GM12878 (cell line): ENCODE measurements at regions not wholly inside any gene's neighbourhood (a gene's known extent, or its start where the extent isn't known, plus 50 kb on each side); places are given as distances from the start of the nearest gene placed in this dataset.

Experiments
- ATAC-seq: fragments of 200-7000 bp; cut with Tn5 transposase; 3 replicates; pipeline ENCODE4 v1.9.1; 2020; ENCODE audit warnings: mild to moderate bottlenecking, moderate library complexity
- BruUV-seq: library from RNA; stranded (reverse); fragments of 400-500 nt; replicated peaks from 2 replicates; lab custom pipeline; 2021; lab: Mats Ljungman, UMichigan
- CTCF ChIA-PET: fragments of 300-600 bp; sonication (Branson Sonifier 250); formaldehyde crosslinking; extraction: SDS; loops from one replicate; lab custom pipeline; 2021; ENCODE audit warnings: inconsistent platforms; lab: Yijun Ruan, JAX
- POLR2A ChIA-PET: fragments of 350-600 bp; formaldehyde crosslinking; extraction: SDS; loops from one replicate; lab custom pipeline; 2021; ENCODE audit warnings: inconsistent platforms; lab: Charles Lee
- RAD21 ChIA-PET: fragments of 300-600 bp; sonication (Branson Sonifier 250); formaldehyde crosslinking; loops from one replicate; lab custom pipeline; 2023; ENCODE audit warnings: antibody characterized with exemption; ENCODE audit not compliant: unreplicated experiment; lab: Charles Lee
- SMC1A ChIA-PET: fragments of 300-600 bp; sonication (Branson Sonifier 250); formaldehyde crosslinking; loops from one replicate; lab custom pipeline; 2023; ENCODE audit not compliant: unreplicated experiment, uncharacterized antibody; lab: Charles Lee
- DNase-seq: peaks from one replicate; pipeline ENCODE4 v3.0.0-alpha.2; 2011; ENCODE audit warnings: low read depth, low spot score
- FAIRE-seq: peaks from 3 replicates; lab custom pipeline; 2011; peaks lifted over from hg19 to GRCh38; lab: Jason Lieb, UNC
- H2AFZ ChIP-seq: 2 replicates; pipeline ENCODE4 v1.6.0; 2011; ENCODE audit warnings: low read depth, low read length, control low read depth; ENCODE audit not compliant: control insufficient read depth
- H3K27ac ChIP-seq: 2 replicates; pipeline ENCODE4 v1.5.1; 2011; ENCODE audit warnings: control low read depth; ENCODE audit not compliant: control insufficient read depth, insufficient read depth
- H3K27me3 ChIP-seq, 2 experiments: replicated peaks in 1 of 2; 2 replicates each; pipeline versions ENCODE4 v1.6.0 to v1.6.1; 2011; ENCODE audit warnings: low read length in 1 of 2; ENCODE audit not compliant: control insufficient read depth in 2 of 2, insufficient read depth in 2 of 2
- H3K36me3 ChIP-seq, 2 experiments: 2 replicates each; pipeline ENCODE4 v1.5.1; 2011; ENCODE audit warnings: low read length in 1 of 2; ENCODE audit not compliant: control insufficient read depth in 2 of 2, insufficient read depth in 2 of 2
- H3K4me1 ChIP-seq: 2 replicates; pipeline ENCODE4 v1.6.1; 2011; ENCODE audit warnings: mild to moderate bottlenecking, low read length, moderate library complexity, mixed read lengths; ENCODE audit not compliant: control insufficient read depth, insufficient read depth
- H3K4me2 ChIP-seq: 2 replicates; pipeline ENCODE4 v1.6.0; 2011; ENCODE audit warnings: control low read depth; ENCODE audit not compliant: control insufficient read depth, insufficient read depth
- H3K4me3 ChIP-seq: fragments of 200-600 bp; sonication (generic); 2 replicates; pipeline ENCODE4 v1.5.1; 2016
- H3K79me2 ChIP-seq: 2 replicates; pipeline ENCODE4 v1.6.0; 2011; ENCODE audit warnings: low read length; ENCODE audit not compliant: control insufficient read depth, insufficient read depth
- H3K9ac ChIP-seq: 2 replicates; pipeline ENCODE4 v1.8.0; 2011; ENCODE audit warnings: low read length, control low read depth, mixed read lengths; ENCODE audit not compliant: control insufficient read depth, insufficient read depth
- H3K9me3 ChIP-seq: replicated peaks from 3 replicates; pipeline ENCODE4 v1.5.1; 2011; ENCODE audit warnings: mild to moderate bottlenecking, low read length; ENCODE audit not compliant: control insufficient read depth, insufficient read depth
- H4K20me1 ChIP-seq: 2 replicates; pipeline ENCODE4 v1.6.0; 2011; ENCODE audit not compliant: control insufficient read depth, insufficient read depth
- CHD2 ChIP-seq: IDR thresholded peaks from 2 replicates; pipeline ENCODE4 v1.6.1; 2011; ENCODE audit warnings: low read depth, low read length, improper control_type of control experiment, borderline replicate concordance
- EP300 ChIP-seq, 2 experiments: fragments of 150-350 bp in 1 of 2; IDR thresholded peaks; 2 replicates each; pipeline ENCODE4 v1.6.1; 2011 to 2012; ENCODE audit warnings: low read depth in 2 of 2, low read length in 2 of 2, borderline replicate concordance in 1 of 2, improper control_type of control experiment in 1 of 2, inconsistent platforms in 1 of 2; ENCODE audit not compliant: control insufficient read depth in 1 of 2
- POU2F2 ChIP-seq: IDR thresholded peaks from 3 replicates; pipeline ENCODE4 v1.6.1; 2011; ENCODE audit warnings: low read depth, mild to moderate bottlenecking, low read length, borderline replicate concordance
- SIX5 ChIP-seq: IDR thresholded peaks from 2 replicates; pipeline ENCODE4 v1.6.1; 2011; ENCODE audit warnings: mild to moderate bottlenecking, low read depth, low read length, moderate library complexity; ENCODE audit not compliant: severe bottlenecking
- WGBS: methylation state at CpG from one replicate; pipeline ENCODE4 v1.1.6; 2016; ENCODE audit warnings: low lambda C conversion rate; ENCODE audit not compliant: insufficient replicate concordance, insufficient coverage; ENCODE audit errors: missing lambda C conversion rate; 5-methylcytosine and 5-hydroxymethylcytosine counted together
- in situ Hi-C: fragments of 300-500 bp; cut with MboI; formaldehyde crosslinking; loops from 9 replicates; pipeline ENCODE4 v1.14.3; 2018; ENCODE audit warnings: mixed read lengths
- intact Hi-C: fragments of 100-400 bp; cut with micrococcal nuclease; formaldehyde crosslinking; loops from one replicate; pipeline ENCODE4 v1.14.2; 2022; ENCODE audit not compliant: unreplicated experiment
- TF ChIP-seq, protein P1 (sequence below), 3 experiments: IDR thresholded peaks in 2 of 3; conservative IDR thresholded peaks in 1 of 3; 2 replicates each; pipeline ENCODE4 v1.5.1; 2011; ENCODE audit warnings: low read depth in 3 of 3, low read length in 3 of 3, mild to moderate bottlenecking in 3 of 3, control low read depth in 2 of 3, moderate library complexity in 2 of 3, inconsistent platforms in 1 of 3, mixed read lengths in 1 of 3; ENCODE audit not compliant: control insufficient read depth in 2 of 3, insufficient read depth in 1 of 3; ENCODE audit errors: extremely low read depth in 1 of 3

DNA sequence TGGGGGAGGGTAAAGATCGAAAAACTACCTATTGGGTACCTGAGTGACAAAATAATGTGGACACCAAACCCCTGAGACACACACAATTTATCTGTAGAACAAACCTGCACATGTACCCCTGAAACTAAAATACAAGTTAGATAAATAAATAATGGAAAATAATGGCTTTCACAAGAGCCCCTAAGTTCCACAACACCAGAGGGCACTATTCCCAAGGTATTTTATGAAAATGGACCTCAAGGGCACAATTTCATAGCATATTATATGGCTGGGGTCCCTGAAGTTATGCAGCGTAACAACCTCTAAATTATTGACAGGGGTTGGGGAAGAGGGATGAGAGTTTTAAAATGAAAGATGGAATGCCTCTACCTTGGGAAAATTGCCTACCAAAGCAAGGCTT, 81.3 kb upstream of the TMEM33 start:
- ChIA-PET SMC1A (interaction anchor here (0.7 kb wide), 1 partner anchor 31 kb away, joined by 3 read pairs; no protein-coding TSS in a partner anchor), POLR2A (no interaction called here), RAD21 (no interaction called here), CTCF (interaction anchor here (0.6 kb wide), 1 partner anchor 780 kb away, joined by 3 read pairs; no protein-coding TSS in a partner anchor)
- in situ Hi-C loops (no loop called here), intact Hi-C loops (no loop called here)
- Histone ChIP-seq H3K4me2 (no peak overlapping the region), H3K27ac (no peak overlapping the region), H3K9ac (no peak overlapping the region), H3K79me2 (no peaks in the 10 kb centered on the region), H3K4me3 (no peak overlapping the region), H4K20me1 (no peaks in the 10 kb centered on the region), H2AFZ (no peak overlapping the region), H3K4me1 (no peaks in the 10 kb centered on the region), H3K36me3 (no peaks in the 10 kb centered on the region), H3K27me3 (no peaks in the 10 kb centered on the region), H3K9me3 (no peaks in the 10 kb centered on the region)
- ATAC-seq: no peak
- FAIRE-seq: no peak
- WGBS: 5% methylated on average over 2 of the region's 2 CpGs
- no peak for TF ChIP-seq POU2F2
- TF ChIP-seq, protein P1, sequence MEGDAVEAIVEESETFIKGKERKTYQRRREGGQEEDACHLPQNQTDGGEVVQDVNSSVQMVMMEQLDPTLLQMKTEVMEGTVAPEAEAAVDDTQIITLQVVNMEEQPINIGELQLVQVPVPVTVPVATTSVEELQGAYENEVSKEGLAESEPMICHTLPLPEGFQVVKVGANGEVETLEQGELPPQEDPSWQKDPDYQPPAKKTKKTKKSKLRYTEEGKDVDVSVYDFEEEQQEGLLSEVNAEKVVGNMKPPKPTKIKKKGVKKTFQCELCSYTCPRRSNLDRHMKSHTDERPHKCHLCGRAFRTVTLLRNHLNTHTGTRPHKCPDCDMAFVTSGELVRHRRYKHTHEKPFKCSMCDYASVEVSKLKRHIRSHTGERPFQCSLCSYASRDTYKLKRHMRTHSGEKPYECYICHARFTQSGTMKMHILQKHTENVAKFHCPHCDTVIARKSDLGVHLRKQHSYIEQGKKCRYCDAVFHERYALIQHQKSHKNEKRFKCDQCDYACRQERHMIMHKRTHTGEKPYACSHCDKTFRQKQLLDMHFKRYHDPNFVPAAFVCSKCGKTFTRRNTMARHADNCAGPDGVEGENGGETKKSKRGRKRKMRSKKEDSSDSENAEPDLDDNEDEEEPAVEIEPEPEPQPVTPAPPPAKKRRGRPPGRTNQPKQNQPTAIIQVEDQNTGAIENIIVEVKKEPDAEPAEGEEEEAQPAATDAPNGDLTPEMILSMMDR (IDR thresholded peaks at IDR 0.05 in 2 of 3, conservative IDR thresholded peaks at IDR 0.05 in 1 of 3; ENCODE audit: control insufficient read depth in 2 of 3, extremely low read depth in 1 of 3, insufficient read depth in 1 of 3, low read depth in 3 of 3, low read length in 3 of 3): peak in 1 of 3 experiments; percentile 27; a peak in 2 of 6 replicates
- BruUV-seq: no TSS peak
- no peak for DNase-seq

DNA sequence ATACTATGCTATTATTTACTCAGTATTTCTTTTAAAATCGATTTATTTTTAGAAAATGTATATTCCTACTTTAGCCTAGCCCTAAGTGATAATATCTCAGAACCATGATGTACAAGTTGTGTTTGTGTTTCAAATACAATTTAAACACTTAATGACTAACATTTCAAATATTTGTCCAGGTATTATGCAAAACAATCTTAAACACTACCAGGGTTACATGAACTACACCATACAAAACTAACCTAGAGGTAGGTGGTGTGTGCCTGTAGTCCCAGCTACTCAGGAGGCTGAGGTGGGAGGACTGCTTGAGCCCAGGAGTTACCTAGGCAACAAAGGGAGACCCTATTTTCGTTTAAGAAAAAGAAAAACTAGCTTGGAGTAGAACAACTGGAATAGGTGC, 83.0 kb upstream of the TMEM33 start:
- H3K27ac ChIP-seq: no peak overlapping the region
- RAD21 ChIA-PET: no interaction called here
- DNase-seq (no peak), ATAC-seq (no peak), FAIRE-seq (no peak)
- no peaks in the 10 kb centered on the region for H3K27me3 ChIP-seq
- no peaks in the 10 kb centered on the region for H4K20me1 ChIP-seq
- H3K9me3 ChIP-seq: no peaks in the 10 kb centered on the region
- POLR2A ChIA-PET: no interaction called here
- H2AFZ ChIP-seq: no peak overlapping the region
- H3K9ac ChIP-seq: no peak overlapping the region
- TF ChIP-seq EP300 (IDR thresholded peaks at IDR 0.05; ENCODE audit: borderline replicate concordance in 1 of 2, control insufficient read depth in 1 of 2, low read depth in 2 of 2, low read length in 2 of 2) (no peak), SIX5 (no peak), CHD2 (no peak)
- BruUV-seq: no TSS peak
- H3K4me2 ChIP-seq: no peak overlapping the region
- WGBS: 0% methylated on average over 2 of the region's 2 CpGs
- in situ Hi-C loops: no loop called here
- intact Hi-C loops: no loop called here
- H3K4me1 ChIP-seq: no peaks in the 10 kb centered on the region
- H3K4me3 ChIP-seq: no peak overlapping the region
- CTCF ChIA-PET: interaction anchor here (1.0 kb wide), 1 partner anchor 9 kb away, joined by 3 read pairs; no protein-coding TSS in a partner anchor
- no peaks in the 10 kb centered on the region for H3K79me2 ChIP-seq
- no peaks in the 10 kb centered on the region for H3K36me3 ChIP-seq
- SMC1A ChIA-PET: no interaction called here
